Activated CD8-positive, alpha-beta memory T cell treated with anti-CD3 and anti-CD28 coated beads, Interleukin-2, amount 50 U/mL, for 48 hours (primary cell): ENCODE measurements at regions not wholly inside any gene's neighbourhood (a gene's known extent, or its start where the extent isn't known, plus 50 kb on each side); places are given as distances from the start of the nearest gene placed in this dataset.

ENCODE experiments used
- DNase-seq: peaks from one replicate; pipeline ENCODE4 v3.0.0-alpha.2; 2020

GRCh38 chr9:129486756-129487657 is 133.9 kb downstream of the C9orf50 start:
- no peak for DNase-seq

DNA sequence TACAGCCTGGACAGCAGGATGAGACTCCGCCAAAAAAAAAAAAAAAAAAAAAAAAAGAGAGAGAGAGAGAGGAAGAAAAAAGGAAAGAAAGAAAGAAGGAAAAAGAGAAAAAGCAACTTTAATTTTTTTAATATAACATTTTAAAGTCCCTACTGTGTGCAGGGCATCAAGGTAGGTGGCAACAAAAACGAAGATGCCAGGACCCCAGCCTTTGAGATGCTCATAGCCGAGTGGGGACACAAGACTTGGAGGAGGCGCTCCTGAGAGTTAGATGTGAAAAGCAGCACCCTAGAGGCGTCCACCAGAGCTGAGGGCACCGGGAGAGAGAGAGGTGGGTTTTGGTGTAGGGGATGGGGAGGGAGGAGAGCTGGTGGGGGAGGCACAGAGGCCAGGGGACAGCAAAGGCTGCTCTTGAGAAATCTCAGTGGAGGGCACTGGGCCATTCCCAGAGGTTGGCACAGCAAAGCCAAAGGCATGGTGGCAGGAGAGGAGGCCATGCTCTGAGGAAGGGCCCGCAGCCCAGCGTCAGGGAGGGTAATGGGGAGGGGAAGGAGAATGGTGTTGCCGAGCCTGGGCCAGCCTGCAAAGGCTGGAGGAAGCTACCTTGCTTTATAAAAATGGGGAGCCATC is 135.6 kb downstream of the C9orf50 start:
- DNase-seq, result no peak

DNA sequence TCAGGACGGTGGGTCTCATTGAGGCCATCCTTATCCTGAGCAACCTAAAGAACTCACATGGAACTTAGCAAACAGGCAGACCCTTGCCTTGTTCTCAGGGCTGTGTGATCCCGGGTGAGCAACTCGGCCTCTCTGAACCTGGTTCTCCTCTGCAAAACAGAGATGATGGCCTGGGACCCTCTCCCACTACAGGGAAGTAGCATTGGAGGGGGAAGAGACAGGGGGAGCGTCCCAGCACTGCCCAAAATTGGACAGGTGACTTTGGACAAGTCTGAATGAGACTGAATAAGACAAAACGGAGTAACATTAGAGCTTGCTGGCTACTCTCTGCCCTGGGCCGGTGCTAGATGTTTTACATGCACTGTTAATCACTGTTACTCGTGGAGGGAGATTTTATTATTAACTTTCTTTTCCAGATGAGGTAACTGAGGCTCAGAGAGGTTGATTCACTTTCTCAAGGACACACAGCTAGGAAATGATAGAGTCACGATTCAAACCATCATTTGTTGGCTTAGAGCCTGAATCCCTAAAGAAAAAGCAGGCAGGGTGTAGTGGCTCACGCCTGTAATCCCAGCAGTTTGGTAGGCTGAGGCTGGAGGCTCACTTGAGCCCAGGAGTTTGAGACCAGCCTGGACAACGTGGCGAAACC is 136.4 kb downstream of the C9orf50 start:
- no peak for DNase-seq

GRCh38 chr9:129483415-129484351 is 137.2 kb downstream of the C9orf50 start:
- no peak for DNase-seq

DNA sequence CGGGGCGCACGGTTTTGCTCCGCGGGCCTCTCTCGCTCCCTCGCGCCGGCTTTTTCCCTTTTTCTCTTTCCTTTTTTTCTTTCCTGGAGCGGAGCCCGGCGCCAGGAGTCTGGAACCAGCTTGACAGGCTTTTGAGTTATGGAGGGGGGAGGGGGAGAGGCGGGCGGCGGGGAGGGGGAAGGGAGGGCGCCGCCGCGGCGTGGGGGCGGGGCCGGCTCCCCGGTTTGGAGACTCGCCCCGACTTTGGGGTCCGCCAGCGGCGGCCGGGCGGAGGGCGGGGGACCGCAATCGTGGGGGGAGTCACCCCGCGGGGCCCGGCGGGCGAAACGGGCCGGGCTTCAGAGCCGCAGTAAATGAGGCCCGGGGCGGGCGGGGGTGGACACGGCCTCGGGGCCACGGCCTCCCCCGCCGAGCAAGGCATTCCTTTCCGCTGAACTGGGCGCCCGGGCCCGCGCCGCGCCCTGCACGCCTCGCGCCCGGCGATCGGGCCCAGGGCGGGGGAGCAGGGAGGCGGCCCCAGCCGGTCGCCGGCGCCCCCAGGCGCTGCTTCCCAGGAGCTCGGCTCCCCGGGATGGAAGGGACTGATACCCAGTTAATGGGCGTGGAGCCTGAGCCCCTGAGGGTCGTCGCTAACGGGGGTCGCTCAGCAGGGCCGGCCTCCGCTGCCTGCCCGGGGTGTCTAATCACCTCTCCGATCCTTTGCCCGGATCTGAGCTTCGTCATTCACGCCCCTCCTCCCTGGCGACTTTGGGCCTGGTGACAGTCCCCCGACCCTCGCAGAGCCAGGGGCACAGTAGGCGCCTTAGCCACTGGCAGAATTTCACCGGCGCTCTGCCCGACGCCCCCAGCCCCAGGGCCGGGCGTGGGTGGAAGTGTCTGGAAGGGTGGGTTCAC is 138.1 kb downstream of the C9orf50 start:
- DNase-seq, result peak; percentile 71

GRCh38 chr9:129481810-129482511 is 138.9 kb downstream of the C9orf50 start:
- no peak for DNase-seq

GRCh38 chr9:129481424-129481809 is 139.5 kb downstream of the C9orf50 start:
- no peak for DNase-seq

GRCh38 chr9:129480745-129481144 is 140.2 kb downstream of the C9orf50 start:
- DNase-seq, result no peak

DNA sequence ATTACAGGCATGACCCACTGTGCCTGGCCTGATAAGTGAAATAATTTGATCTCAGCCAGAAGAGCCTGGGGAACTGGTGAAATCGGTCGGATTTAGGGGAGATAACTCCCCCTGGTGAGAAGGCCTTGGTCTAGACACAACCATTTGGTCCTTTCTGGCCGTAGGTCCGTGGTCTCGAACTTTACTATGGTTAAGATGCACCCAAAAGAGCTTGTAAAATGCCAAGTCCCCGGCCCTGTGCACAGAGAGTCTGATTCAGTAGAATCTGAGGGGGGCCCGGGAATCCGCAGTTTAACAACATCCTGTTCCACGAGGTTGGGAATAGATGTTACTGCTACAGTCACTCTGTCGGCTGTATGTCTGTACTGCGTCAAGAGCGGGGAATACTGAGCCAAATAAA is 140.7 kb downstream of the C9orf50 start:
- DNase-seq, result no peak

GRCh38 chr9:129479631-129480011 is 141.3 kb downstream of the C9orf50 start:
- DNase-seq, result no peak

DNA sequence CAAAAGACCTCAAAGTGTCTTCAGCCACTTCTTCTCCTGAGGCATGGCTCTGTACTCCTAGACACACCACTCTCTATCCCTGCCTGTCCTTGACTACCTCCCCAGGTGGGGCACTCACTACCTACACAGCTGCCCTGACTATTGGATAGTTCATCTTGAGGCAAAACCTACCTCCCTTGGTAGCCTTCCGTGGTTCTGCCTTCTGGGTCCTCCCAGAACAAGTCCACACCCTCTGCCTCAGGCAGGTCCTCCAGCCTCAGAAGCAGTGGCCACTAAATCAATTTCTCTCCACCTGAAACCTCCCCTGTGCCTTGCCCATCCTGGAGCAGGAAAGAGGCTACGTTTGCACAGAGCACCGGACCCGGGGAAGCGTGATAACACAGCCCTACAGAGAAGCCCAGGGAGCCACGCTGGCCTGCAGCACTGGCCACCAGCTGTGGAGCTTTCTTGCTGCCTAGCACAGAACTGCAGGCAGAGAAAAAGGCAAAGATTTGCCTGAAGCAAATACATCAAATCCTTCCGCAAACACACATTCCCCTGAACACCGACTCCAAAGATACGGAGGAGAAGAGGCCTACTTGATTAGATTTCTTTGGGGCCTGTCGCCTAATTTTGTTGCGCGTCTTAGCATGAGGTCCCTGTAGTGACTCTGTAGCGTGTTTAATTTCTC is 141.8 kb downstream of the C9orf50 start:
- no peak for DNase-seq

DNA sequence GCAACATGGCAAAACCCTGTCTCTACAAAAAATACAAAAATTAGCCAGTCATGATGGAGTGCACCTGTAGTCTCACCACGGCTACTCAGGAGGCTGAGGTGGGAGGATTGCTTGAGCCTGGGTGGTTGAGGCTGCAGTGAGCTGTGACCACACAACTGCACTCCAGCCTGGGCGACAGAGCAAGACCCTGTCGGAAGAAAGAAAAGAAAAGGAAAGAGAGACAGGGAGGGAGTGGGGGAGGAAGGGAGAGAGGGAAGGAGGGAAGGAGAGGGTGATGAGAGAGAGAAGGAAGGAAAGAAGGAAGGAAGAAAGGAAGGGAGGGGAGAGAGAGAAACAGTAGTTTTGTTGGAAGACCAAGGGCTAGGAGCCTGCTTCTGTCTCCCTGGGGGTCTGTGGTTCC is 142.4 kb downstream of the C9orf50 start:
- no peak for DNase-seq

DNA sequence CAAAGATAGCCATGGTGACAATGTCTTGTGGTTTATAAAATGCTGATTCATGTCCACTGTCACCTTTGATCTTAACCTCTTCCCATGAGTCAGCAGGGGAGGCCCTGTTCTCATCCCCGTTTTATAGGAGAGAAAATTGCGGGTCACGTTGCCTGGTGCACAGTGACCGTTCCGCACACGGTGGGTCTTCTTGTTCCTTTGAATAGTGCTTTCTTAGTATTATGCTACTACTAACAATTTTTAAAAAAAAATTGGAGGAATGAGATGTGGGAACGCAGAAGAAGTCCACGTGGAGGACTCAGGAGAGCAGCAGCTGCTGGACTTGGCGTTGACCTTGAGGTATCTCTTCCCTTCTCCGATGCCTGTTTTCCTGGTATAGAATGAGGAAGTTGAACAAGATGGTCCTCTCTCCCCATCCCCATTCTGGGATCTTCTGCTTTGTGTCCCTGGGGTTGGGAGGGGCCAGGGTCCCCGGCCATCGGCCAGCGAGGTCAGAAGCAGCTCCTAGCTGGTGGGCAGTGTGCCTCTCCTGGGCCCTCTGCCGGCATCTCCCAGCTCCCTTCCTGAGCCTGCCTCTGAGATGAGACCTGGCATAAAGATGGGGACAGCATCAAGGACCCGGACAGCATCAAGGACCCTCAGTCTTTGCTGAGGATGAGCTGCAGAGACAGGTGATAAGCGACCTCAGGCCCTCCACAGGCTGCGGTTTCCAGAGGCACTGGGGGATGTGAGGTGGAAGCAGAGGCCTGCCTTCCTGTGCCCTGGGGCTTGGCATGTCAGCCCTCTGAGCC is 143.9 kb downstream of the C9orf50 start:
- DNase-seq, result no peak

DNA sequence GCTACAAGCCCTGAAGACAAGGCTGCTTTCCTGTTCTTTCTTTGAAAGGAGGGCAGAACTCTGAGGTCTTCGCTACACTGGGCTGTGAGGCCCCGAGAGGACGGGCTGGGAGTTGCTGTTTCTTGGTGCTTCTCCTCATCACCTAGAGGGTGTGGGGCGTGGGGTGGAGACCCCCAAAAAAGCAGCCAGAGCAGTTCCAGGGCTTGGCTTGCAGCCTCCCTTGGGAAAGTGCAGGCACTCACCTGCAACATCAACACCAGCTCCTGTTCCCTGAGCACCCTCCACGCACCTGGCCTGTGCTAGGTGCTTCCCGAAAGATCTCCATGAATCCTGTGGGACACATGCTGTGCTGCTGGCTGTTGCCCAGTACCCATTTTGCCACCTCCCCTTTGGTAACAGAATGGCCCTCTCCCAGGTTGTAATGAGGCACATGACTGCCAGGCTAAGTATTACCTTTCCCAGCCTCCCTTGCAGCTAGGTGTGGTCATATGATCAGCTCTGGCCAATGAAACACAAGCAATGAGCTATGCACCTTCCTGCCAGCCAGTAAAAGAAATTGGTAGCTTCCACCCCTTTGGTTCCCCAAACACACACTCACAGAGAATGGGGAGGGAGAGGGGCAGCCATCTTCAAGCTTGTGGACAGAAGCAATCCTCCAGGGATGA is 146.0 kb downstream of the C9orf50 start:
- DNase-seq, result no peak

DNA sequence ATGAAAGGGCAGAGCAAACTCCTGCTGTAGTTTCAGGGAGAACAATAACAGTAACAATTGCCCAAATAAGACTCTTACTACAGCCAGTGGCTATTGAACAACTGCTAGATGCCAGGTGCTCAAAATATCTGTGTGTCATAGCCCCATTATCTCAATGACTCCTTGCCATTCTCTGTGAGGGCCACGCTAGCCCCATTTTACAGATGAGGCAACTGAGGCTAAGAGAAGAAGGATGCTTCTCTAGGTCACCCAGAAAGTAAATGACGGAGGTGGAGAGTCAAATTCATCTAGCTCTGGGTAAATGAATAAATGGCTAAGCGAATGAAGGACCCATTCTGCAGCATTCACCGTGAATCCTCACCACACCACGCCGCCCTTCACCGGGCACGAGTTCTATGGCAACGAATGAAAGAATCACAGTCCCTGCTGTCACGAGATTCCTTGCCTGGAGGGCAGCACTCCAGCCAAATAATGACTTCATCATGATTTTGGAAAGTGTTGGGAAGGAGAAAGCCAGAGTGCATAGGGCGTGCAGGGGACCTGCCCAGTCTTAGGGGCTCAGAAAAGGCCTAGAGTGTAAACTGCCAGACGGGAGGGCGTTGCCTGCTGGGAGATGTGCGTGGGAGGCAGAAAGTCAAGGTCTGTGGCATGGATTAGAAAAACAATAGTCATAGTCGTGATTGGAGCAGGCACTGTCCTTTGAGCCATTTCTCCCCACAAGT is 147.2 kb downstream of the C9orf50 start:
- DNase-seq, result no peak

DNA sequence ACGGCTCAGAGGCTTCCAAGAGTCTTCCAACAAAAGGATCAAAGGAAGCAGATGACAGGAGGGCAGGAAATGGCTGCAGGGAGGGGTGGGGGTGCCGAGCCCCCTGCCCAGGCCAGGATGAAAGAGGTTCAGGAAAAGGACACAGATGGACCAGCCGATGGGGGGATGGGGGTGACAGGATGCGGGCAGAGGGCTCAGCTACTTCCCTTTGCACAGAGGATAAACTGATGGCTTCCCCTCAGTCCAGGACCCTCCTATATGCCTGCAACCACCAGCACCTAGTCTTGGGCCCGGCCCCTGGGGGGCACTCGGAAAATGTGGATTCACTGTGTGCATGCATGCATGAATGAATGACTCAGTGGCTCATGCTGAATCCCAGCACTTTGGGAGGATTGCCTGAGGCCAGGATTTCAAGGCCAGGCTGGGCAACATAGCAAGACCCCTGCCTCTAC is 148.2 kb downstream of the C9orf50 start:
- DNase-seq, result no peak

DNA sequence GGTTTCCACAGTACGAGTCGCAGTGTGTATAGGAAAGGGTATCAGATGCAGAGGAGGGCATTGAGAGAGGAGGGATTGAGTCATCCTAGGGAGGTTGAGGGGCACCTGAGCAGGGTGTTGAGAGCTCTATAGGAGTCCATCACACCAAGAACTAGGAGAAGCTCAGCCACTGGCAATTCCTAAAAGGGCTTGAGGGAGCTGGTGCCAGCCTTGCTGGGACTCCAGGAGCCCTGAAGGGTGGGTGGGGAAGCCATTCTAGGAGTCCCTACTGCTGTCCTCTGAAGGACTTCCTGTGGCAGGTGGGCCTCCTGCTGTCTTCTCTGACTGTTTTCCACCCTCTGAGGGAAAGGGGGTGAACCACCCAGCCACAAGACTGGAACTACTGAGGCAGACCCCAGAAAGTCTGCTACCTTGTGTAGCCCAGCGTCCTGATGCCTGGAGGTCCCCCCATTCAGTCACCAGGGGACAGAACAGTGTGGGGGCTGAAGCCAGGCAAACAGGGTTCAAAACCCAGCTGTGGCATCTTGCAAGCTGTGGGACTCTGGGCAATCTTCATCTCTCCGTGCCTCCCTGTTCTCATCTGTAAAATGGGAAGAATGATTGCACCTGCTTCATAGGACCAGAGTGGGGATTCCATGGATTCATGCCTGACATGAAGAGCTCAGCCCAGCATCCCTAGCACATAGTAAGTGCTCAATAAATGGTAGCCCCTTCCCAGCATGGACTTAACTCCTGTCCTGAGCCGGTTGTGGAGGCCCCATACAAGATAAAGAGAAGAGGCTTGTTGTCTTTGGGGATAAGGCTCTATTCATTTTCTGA is 149.5 kb downstream of the C9orf50 start:
- no peak for DNase-seq

DNA sequence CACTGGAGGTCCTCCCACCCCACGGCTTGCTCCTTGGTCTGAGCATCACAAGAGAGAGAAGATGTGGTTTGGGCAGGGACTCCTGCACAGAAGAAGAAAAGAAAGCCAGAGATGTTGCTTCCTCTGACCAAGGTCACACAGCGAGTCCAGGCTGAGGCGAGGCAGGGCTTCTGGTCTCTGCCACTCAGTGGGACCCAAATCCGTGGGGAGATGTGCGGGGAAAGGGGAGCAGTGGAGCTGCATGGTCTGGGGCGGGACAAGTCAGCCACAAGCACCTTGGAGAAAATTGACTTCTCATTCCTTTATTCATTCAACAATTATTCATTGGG is 150.9 kb downstream of the C9orf50 start:
- no peak for DNase-seq
